ENCODE measurements at regions not wholly inside any gene's neighbourhood (a gene's known extent, or its start where the extent isn't known, plus 50 kb on each side); places are given as distances from the start of the nearest gene placed in this dataset.

GRCh38 chr22:27537501-27537900 is 264.1 kb downstream of the MN1 start:
- no peak overlapping the region for H4K8ac ChIP-seq (ENCODE audit: low read length)
- no peak overlapping the region for H4K91ac ChIP-seq (ENCODE audit: low read length)
- no peak overlapping the region for H2BK5ac ChIP-seq (ENCODE audit: low read depth, low read length, poor library complexity, severe bottlenecking)
- H3K27me3 ChIP-seq (ENCODE audit: control insufficient read depth in 1 of 2, insufficient read depth in 1 of 2, low read length in 2 of 2) = peaks cover 0 to 55% of the 10 kb centered on the region in 2 experiments
- no peaks in the 10 kb centered on the region for H3K9me3 ChIP-seq (ENCODE audit: control insufficient read depth, low read length)
- DNase-seq = peak; percentile 72
- no peak overlapping the region for H3K18ac ChIP-seq (ENCODE audit: low read depth in 1 of 2, low read length in 2 of 2)
- H3K27ac ChIP-seq (ENCODE audit: low read length, poor library complexity, severe bottlenecking) = no peak overlapping the region
- H3K79me1 ChIP-seq (replicated peaks; ENCODE audit: low read length, poor library complexity, severe bottlenecking) = no peaks in the 10 kb centered on the region
- peaks cover 9% of the 10 kb centered on the region for H3K4me1 ChIP-seq (ENCODE audit: control insufficient read depth, insufficient read depth, low read depth, low read length)
- peak overlapping the region in 1 of 2 experiments; percentile 84 for H2BK12ac ChIP-seq (ENCODE audit: low read length in 2 of 2)
- H3K4me2 ChIP-seq (ENCODE audit: low read length, poor library complexity, severe bottlenecking) = no peak overlapping the region
- no peaks in the 10 kb centered on the region for H3K36me3 ChIP-seq (ENCODE audit: control insufficient read depth in 1 of 2, insufficient read depth in 2 of 2, low read depth in 1 of 2, low read length in 2 of 2)
- no peak overlapping the region for H3K14ac ChIP-seq (ENCODE audit: low read length in 2 of 2)
- H3K9ac ChIP-seq (ENCODE audit: low read length) = no peak overlapping the region
- 6% methylated on average over 15 of the region's 15 CpGs for WGBS
- peak overlapping the region in 1 of 2 experiments; percentile 9 for H3K23ac ChIP-seq (ENCODE audit: low read length in 2 of 2)
- no peak overlapping the region for H3K4me3 ChIP-seq (ENCODE audit: insufficient read depth in 1 of 2, low read depth in 1 of 2, low read length in 2 of 2)
- no peak overlapping the region for H2AFZ ChIP-seq (ENCODE audit: low read depth, low read length)
- H2BK120ac ChIP-seq (ENCODE audit: low read depth, low read length) = no peak overlapping the region
- H2BK15ac ChIP-seq (ENCODE audit: low read depth, poor library complexity, severe bottlenecking) = no peak overlapping the region
- no peak overlapping the region for H2AK5ac ChIP-seq (ENCODE audit: low read length, severe bottlenecking)
- no peak overlapping the region for H3K4ac ChIP-seq (ENCODE audit: low read depth in 1 of 2, low read length in 2 of 2)

- no peaks in the 10 kb centered on the region for H3K36me3 ChIP-seq (ENCODE audit: control insufficient read depth in 1 of 2, insufficient read depth in 2 of 2, low read depth in 1 of 2, low read length in 2 of 2)
- 79% methylated on average over 13 of the region's 13 CpGs for WGBS
- no peak overlapping the region for H3K4me3 ChIP-seq (ENCODE audit: insufficient read depth in 1 of 2, low read depth in 1 of 2, low read length in 2 of 2)
- H2AFZ ChIP-seq (ENCODE audit: low read depth, low read length) = no peak overlapping the region
- H4K8ac ChIP-seq (ENCODE audit: low read length) = no peak overlapping the region
- H3K14ac ChIP-seq (ENCODE audit: low read length in 2 of 2) = no peak overlapping the region
- no peak overlapping the region for H2BK5ac ChIP-seq (ENCODE audit: low read depth, low read length, poor library complexity, severe bottlenecking)
- DNase-seq = no peak
- no peaks in the 10 kb centered on the region for H3K79me1 ChIP-seq (replicated peaks; ENCODE audit: low read length, poor library complexity, severe bottlenecking)
- H3K23ac ChIP-seq (ENCODE audit: low read length in 2 of 2) = no peak overlapping the region
- peaks cover 9% of the 10 kb centered on the region for H3K4me1 ChIP-seq (ENCODE audit: control insufficient read depth, insufficient read depth, low read depth, low read length)
- no peak overlapping the region for H3K9ac ChIP-seq (ENCODE audit: low read length)
- no peak overlapping the region for H2BK120ac ChIP-seq (ENCODE audit: low read depth, low read length)
- peaks cover 0 to 62% of the 10 kb centered on the region in 2 experiments for H3K27me3 ChIP-seq (ENCODE audit: control insufficient read depth in 1 of 2, insufficient read depth in 1 of 2, low read length in 2 of 2)
- H2AK5ac ChIP-seq (ENCODE audit: low read length, severe bottlenecking) = no peak overlapping the region
- H3K27ac ChIP-seq (ENCODE audit: low read length, poor library complexity, severe bottlenecking) = no peak overlapping the region
- no peak overlapping the region for H3K4ac ChIP-seq (ENCODE audit: low read depth in 1 of 2, low read length in 2 of 2)
- H3K4me2 ChIP-seq (ENCODE audit: low read length, poor library complexity, severe bottlenecking) = no peak overlapping the region
- no peak overlapping the region for H3K18ac ChIP-seq (ENCODE audit: low read depth in 1 of 2, low read length in 2 of 2)
- H4K91ac ChIP-seq (ENCODE audit: low read length) = no peak overlapping the region
- H2BK15ac ChIP-seq (ENCODE audit: low read depth, poor library complexity, severe bottlenecking) = peak overlapping the region; percentile 12
- no peaks in the 10 kb centered on the region for H3K9me3 ChIP-seq (ENCODE audit: control insufficient read depth, low read length)
- H2BK12ac ChIP-seq (ENCODE audit: low read length in 2 of 2) = peak overlapping the region in 1 of 2 experiments; percentile 67
Observed at GRCh38 chr22:27538666-27539065, 262.9 kb downstream of the MN1 start.

GRCh38 chr22:27540247-27540646 is 261.3 kb downstream of the MN1 start:
- H2BK120ac ChIP-seq (ENCODE audit: low read depth, low read length) = no peak overlapping the region
- H3K79me1 ChIP-seq (replicated peaks; ENCODE audit: low read length, poor library complexity, severe bottlenecking) = no peaks in the 10 kb centered on the region
- WGBS = 59% methylated on average over 9 of the region's 10 CpGs

GRCh38 chr22:27540656-27541396 is 260.7 kb downstream of the MN1 start:
- Histone ChIP-seq H2BK5ac (ENCODE audit: low read depth, low read length, poor library complexity, severe bottlenecking) (no peak overlapping the region), H3K9ac (ENCODE audit: low read length) (no peak overlapping the region), H3K36me3 (ENCODE audit: control insufficient read depth in 1 of 2, insufficient read depth in 2 of 2, low read depth in 1 of 2, low read length in 2 of 2) (no peaks in the 10 kb centered on the region), H3K18ac (ENCODE audit: low read depth in 1 of 2, low read length in 2 of 2) (no peak overlapping the region), H2AK5ac (ENCODE audit: low read length, severe bottlenecking) (no peak overlapping the region), H4K8ac (ENCODE audit: low read length) (no peak overlapping the region), H3K27me3 (ENCODE audit: control insufficient read depth in 1 of 2, insufficient read depth in 1 of 2, low read length in 2 of 2) (peaks cover 0 to 69% of the 10 kb centered on the region in 2 experiments), H3K23ac (ENCODE audit: low read length in 2 of 2) (no peak overlapping the region), H3K79me1 (replicated peaks; ENCODE audit: low read length, poor library complexity, severe bottlenecking) (no peaks in the 10 kb centered on the region), H2BK120ac (ENCODE audit: low read depth, low read length) (no peak overlapping the region), H3K4me3 (ENCODE audit: insufficient read depth in 1 of 2, low read depth in 1 of 2, low read length in 2 of 2) (no peak overlapping the region), H3K14ac (ENCODE audit: low read length in 2 of 2) (no peak overlapping the region), H3K4me2 (ENCODE audit: low read length, poor library complexity, severe bottlenecking) (no peak overlapping the region), H2AFZ (ENCODE audit: low read depth, low read length) (no peak overlapping the region), H3K4ac (ENCODE audit: low read depth in 1 of 2, low read length in 2 of 2) (no peak overlapping the region), H2BK15ac (ENCODE audit: low read depth, poor library complexity, severe bottlenecking) (no peak overlapping the region), H3K9me3 (ENCODE audit: control insufficient read depth, low read length) (no peaks in the 10 kb centered on the region), H4K91ac (ENCODE audit: low read length) (no peak overlapping the region), H3K27ac (ENCODE audit: low read length, poor library complexity, severe bottlenecking) (no peak overlapping the region), H3K4me1 (ENCODE audit: control insufficient read depth, insufficient read depth, low read depth, low read length) (peaks cover 6% of the 10 kb centered on the region), H2BK12ac (ENCODE audit: low read length in 2 of 2) (no peak overlapping the region)
- DNase-seq = no peak
- 37% methylated on average over 22 of the region's 24 CpGs for WGBS

More at GRCh38 chr22:27540247-27540646, 261.3 kb downstream of the MN1 start:
- H3K23ac ChIP-seq (ENCODE audit: low read length in 2 of 2) = no peak overlapping the region
- H3K27me3 ChIP-seq (ENCODE audit: control insufficient read depth in 1 of 2, insufficient read depth in 1 of 2, low read length in 2 of 2) = peaks cover 0 to 64% of the 10 kb centered on the region in 2 experiments
- no peak overlapping the region for H3K27ac ChIP-seq (ENCODE audit: low read length, poor library complexity, severe bottlenecking)
- H2BK5ac ChIP-seq (ENCODE audit: low read depth, low read length, poor library complexity, severe bottlenecking) = no peak overlapping the region
- DNase-seq = no peak
- H3K4me1 ChIP-seq (ENCODE audit: control insufficient read depth, insufficient read depth, low read depth, low read length) = peaks cover 6% of the 10 kb centered on the region
- no peak overlapping the region for H3K18ac ChIP-seq (ENCODE audit: low read depth in 1 of 2, low read length in 2 of 2)
- no peaks in the 10 kb centered on the region for H3K9me3 ChIP-seq (ENCODE audit: control insufficient read depth, low read length)
- no peak overlapping the region for H3K4me2 ChIP-seq (ENCODE audit: low read length, poor library complexity, severe bottlenecking)
- H4K91ac ChIP-seq (ENCODE audit: low read length) = no peak overlapping the region
- H3K14ac ChIP-seq (ENCODE audit: low read length in 2 of 2) = no peak overlapping the region
- no peak overlapping the region for H4K8ac ChIP-seq (ENCODE audit: low read length)
- no peak overlapping the region for H2BK15ac ChIP-seq (ENCODE audit: low read depth, poor library complexity, severe bottlenecking)
- no peak overlapping the region for H3K4me3 ChIP-seq (ENCODE audit: insufficient read depth in 1 of 2, low read depth in 1 of 2, low read length in 2 of 2)
- H3K36me3 ChIP-seq (ENCODE audit: control insufficient read depth in 1 of 2, insufficient read depth in 2 of 2, low read depth in 1 of 2, low read length in 2 of 2) = no peaks in the 10 kb centered on the region
- no peak overlapping the region for H2AK5ac ChIP-seq (ENCODE audit: low read length, severe bottlenecking)
- H2AFZ ChIP-seq (ENCODE audit: low read depth, low read length) = no peak overlapping the region
- H3K4ac ChIP-seq (ENCODE audit: low read depth in 1 of 2, low read length in 2 of 2) = no peak overlapping the region
- H2BK12ac ChIP-seq (ENCODE audit: low read length in 2 of 2) = no peak overlapping the region
- no peak overlapping the region for H3K9ac ChIP-seq (ENCODE audit: low read length)
